Upper lobe of left lung (tissue), 4 donors: ENCODE measurements at regions not wholly inside any gene's neighbourhood (a gene's known extent, or its start where the extent isn't known, plus 50 kb on each side); places are given as distances from the start of the nearest gene placed in this dataset.

ENCODE experiments used
- POLR2A ChIP-seq, 4 donors: fragments of 450-650 bp; IDR thresholded peaks; one replicate each; pipeline ENCODE4 v1.5.1; 2016 to 2017; ENCODE audit warnings: antibody characterized with exemption in 4 of 4, mild to moderate bottlenecking in 2 of 4
- POLR2AphosphoS5 ChIP-seq, 2 donors: sonication (generic); formaldehyde crosslinking; IDR thresholded peaks; one replicate each; pipeline ENCODE4 v1.5.1; 2017; ENCODE audit warnings: antibody characterized with exemption in 2 of 2

DNA sequence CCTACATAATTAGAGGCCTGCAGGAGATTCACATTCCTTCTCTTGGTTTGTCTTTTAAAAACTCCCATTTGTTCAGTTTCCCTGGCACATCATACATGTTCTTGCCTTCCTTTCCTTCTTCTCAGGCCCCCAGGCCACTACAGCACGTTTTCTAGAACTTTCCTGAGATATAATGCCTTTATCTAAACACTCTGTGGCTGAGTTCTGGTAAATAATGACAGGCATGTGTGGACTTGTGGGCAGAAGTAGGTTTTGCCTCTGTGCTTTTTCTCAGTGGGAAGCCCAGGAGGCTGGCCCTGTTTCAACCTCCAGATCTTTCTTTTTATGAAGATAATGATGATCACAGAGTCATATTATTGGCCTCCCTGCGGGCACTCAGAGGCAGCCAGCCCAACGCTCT is 117.2 kb downstream of the TMX1 start:
- TF ChIP-seq POLR2AphosphoS5 (IDR thresholded peaks at IDR 0.05) (no peak), POLR2A (IDR thresholded peaks at IDR 0.05) (no peak)
